GM23338 (cell line): ENCODE measurements at regions not wholly inside any gene's neighbourhood (a gene's known extent, or its start where the extent isn't known, plus 50 kb on each side); places are given as distances from the start of the nearest gene placed in this dataset.

ENCODE experiments used
- ATAC-seq: fragments of 200-7000 bp; cut with Tn5 transposase; 3 replicates; pipeline ENCODE4 v1.9.1; 2020
- DNase-seq: peaks from one replicate; pipeline ENCODE4 v3.0.0-alpha.2; 2015; ENCODE audit warnings: low spot score
- H2AFZ ChIP-seq: fragments of 200-600 bp; sonication (generic); 2 replicates; pipeline ENCODE4 v1.8.0; 2016; ENCODE audit warnings: antibody characterized with exemption, mild to moderate bottlenecking, moderate library complexity
- H3F3A ChIP-seq: fragments of 200-600 bp; sonication (generic); replicated peaks from 2 replicates; pipeline ENCODE4 v1.8.0; 2017; ENCODE audit warnings: antibody characterized with exemption, mixed run types, low read depth
- H3K27ac ChIP-seq: fragments of 200-600 bp; sonication (generic); 2 replicates; pipeline ENCODE4 v1.6.1; 2016; ENCODE audit warnings: low read depth
- H3K27me3 ChIP-seq: fragments of 200-600 bp; sonication (generic); 2 replicates; pipeline ENCODE4 v1.8.0; 2016; ENCODE audit warnings: mild to moderate bottlenecking, mixed run types, moderate library complexity; ENCODE audit not compliant: insufficient read depth
- H3K36me3 ChIP-seq: fragments of 200-600 bp; sonication (generic); 2 replicates; pipeline ENCODE4 v1.8.0; 2016; ENCODE audit warnings: mild to moderate bottlenecking; ENCODE audit not compliant: insufficient read depth
- H3K4me1 ChIP-seq: fragments of 200-600 bp; sonication (generic); 2 replicates; pipeline ENCODE4 v1.8.0; 2016; ENCODE audit warnings: mild to moderate bottlenecking, moderate library complexity; ENCODE audit not compliant: insufficient read depth
- H3K4me2 ChIP-seq: fragments of 200-600 bp; sonication (generic); 2 replicates; pipeline ENCODE4 v1.7.1; 2017; ENCODE audit warnings: mixed run types
- H3K4me3 ChIP-seq: fragments of 200-600 bp; sonication (generic); 2 replicates; pipeline ENCODE4 v1.6.1; 2016; ENCODE audit warnings: mixed run types
- H3K79me2 ChIP-seq: fragments of 200-600 bp; sonication (generic); replicated peaks from 2 replicates; pipeline ENCODE4 v1.8.0; 2017; ENCODE audit warnings: mild to moderate bottlenecking; ENCODE audit not compliant: insufficient read depth
- H3K9me2 ChIP-seq: fragments of 200-600 bp; sonication (generic); 2 replicates; pipeline ENCODE4 v1.8.0; 2017; ENCODE audit not compliant: insufficient read depth
- H4K20me1 ChIP-seq: fragments of 200-600 bp; sonication (generic); replicated peaks from 2 replicates; pipeline ENCODE4 v1.8.0; 2017; ENCODE audit warnings: mild to moderate bottlenecking; ENCODE audit not compliant: insufficient read depth
- H3K27ac Mint-ChIP-seq: 2 replicates; pipeline ENCODE4 v1.8.0; 2020; ENCODE audit warnings: inconsistent platforms, mild to moderate bottlenecking, moderate library complexity, mixed read lengths
- H3K27me3 Mint-ChIP-seq: 3 replicates; pipeline ENCODE4 v1.8.0; 2022; ENCODE audit warnings: low read depth, mild to moderate bottlenecking, moderate library complexity, mixed read lengths, inconsistent platforms; ENCODE audit not compliant: insufficient read depth, poor library complexity
- H3K36me3 Mint-ChIP-seq: 3 replicates; pipeline ENCODE4 v1.8.0; 2021; ENCODE audit warnings: low read depth, mild to moderate bottlenecking, inconsistent platforms, moderate library complexity, mixed read lengths
- H3K4me1 Mint-ChIP-seq: 3 replicates; pipeline ENCODE4 v1.8.0; 2020; ENCODE audit warnings: mild to moderate bottlenecking, inconsistent platforms, mixed read lengths
- H3K4me3 Mint-ChIP-seq: 3 replicates; pipeline ENCODE4 v1.8.0; 2021; ENCODE audit warnings: moderate library complexity, mild to moderate bottlenecking, inconsistent platforms, mixed read lengths
- H3K9me3 Mint-ChIP-seq: 3 replicates; pipeline ENCODE4 v1.8.0; 2020; ENCODE audit warnings: moderate library complexity, mild to moderate bottlenecking, inconsistent platforms, mixed read lengths
- CREB1 ChIP-seq: fragments of 250-450 bp; sonication (Bioruptor Pico); IDR thresholded peaks from 2 replicates; pipeline ENCODE4 v1.5.0; 2020; ENCODE audit warnings: low read depth, mild to moderate bottlenecking, moderate library complexity
- ETS1 ChIP-seq: IDR thresholded peaks from 2 replicates; pipeline ENCODE4 v1.6.1; 2016; ENCODE audit warnings: antibody characterized with exemption
- EZH2phosphoT487 ChIP-seq: fragments of 200-600 bp; sonication (generic); IDR thresholded peaks from one replicate; pipeline ENCODE4 v1.8.1; 2018; ENCODE audit warnings: antibody characterized with exemption; ENCODE audit not compliant: unreplicated experiment
- JUNB ChIP-seq: IDR thresholded peaks from one replicate; pipeline ENCODE4 v1.6.1; 2016; ENCODE audit warnings: antibody characterized with exemption; ENCODE audit not compliant: unreplicated experiment
- NANOG ChIP-seq: IDR thresholded peaks from 2 replicates; pipeline ENCODE4 v1.6.1; 2016; ENCODE audit warnings: antibody characterized with exemption, borderline replicate concordance
- POLR2AphosphoS5 ChIP-seq: IDR thresholded peaks from 2 replicates; pipeline ENCODE4 v1.6.1; 2016; ENCODE audit warnings: antibody characterized with exemption, low read depth
- REST ChIP-seq: IDR thresholded peaks from one replicate; pipeline ENCODE4 v1.6.1; 2018; ENCODE audit warnings: antibody characterized with exemption; ENCODE audit not compliant: unreplicated experiment
- STAT1 ChIP-seq: IDR thresholded peaks from one replicate; pipeline ENCODE4 v1.6.1; 2016; ENCODE audit warnings: antibody characterized with exemption; ENCODE audit not compliant: unreplicated experiment
- ZNF331 ChIP-seq: fragments of 250-450 bp; sonication (Bioruptor Pico); IDR thresholded peaks from 2 replicates; pipeline ENCODE4 v1.5.0; 2020; ENCODE audit warnings: low read depth, mild to moderate bottlenecking, moderate library complexity

- H3K4me1 Mint-ChIP-seq = no peaks in the 10 kb centered on the region
Measured at GRCh38 chr1:198444792-198445191, 95.7 kb downstream of the ATP6V1G3 start.

More at GRCh38 chr1:198444792-198445191, 95.7 kb downstream of the ATP6V1G3 start:
- TF ChIP-seq POLR2AphosphoS5 = no peak
- no peak for TF ChIP-seq JUNB
- TF ChIP-seq CREB1 = no peak
- no peak for TF ChIP-seq ETS1
- TF ChIP-seq ZNF331 (CRISPR knock-in tag) = no peak
- TF ChIP-seq EZH2phosphoT487 = no peak
- no peak for TF ChIP-seq REST
- TF ChIP-seq STAT1 = no peak
- no peak for TF ChIP-seq NANOG
- Histone ChIP-seq H3K79me2 (no peaks in the 10 kb centered on the region), H3F3A (no peaks in the 10 kb centered on the region), H4K20me1 (no peaks in the 10 kb centered on the region), H3K27me3 (no peaks in the 10 kb centered on the region), H3K4me3 (no peak overlapping the region), H2AFZ (no peak overlapping the region), H3K9me2 (no peaks in the 10 kb centered on the region), H3K4me2 (no peak overlapping the region), H3K4me1 (no peaks in the 10 kb centered on the region), H3K27ac (no peak overlapping the region), H3K36me3 (no peaks in the 10 kb centered on the region)
- ATAC-seq (no peak), DNase-seq (no peak)
- Mint-ChIP-seq H3K9me3 (no peaks in the 10 kb centered on the region), H3K36me3 (no peaks in the 10 kb centered on the region), H3K27ac (no peak overlapping the region), H3K27me3 (no peaks in the 10 kb centered on the region), H3K4me3 (no peak overlapping the region)
